ENCODE measurements at regions not wholly inside any gene's neighbourhood (a gene's known extent, or its start where the extent isn't known, plus 50 kb on each side); places are given as distances from the start of the nearest gene placed in this dataset.
"Not testable (repeated sequence)": the region's sequence is repeated elsewhere in the genome, so short reads cannot be mapped to it uniquely, and the experiment has no call there.

DNA sequence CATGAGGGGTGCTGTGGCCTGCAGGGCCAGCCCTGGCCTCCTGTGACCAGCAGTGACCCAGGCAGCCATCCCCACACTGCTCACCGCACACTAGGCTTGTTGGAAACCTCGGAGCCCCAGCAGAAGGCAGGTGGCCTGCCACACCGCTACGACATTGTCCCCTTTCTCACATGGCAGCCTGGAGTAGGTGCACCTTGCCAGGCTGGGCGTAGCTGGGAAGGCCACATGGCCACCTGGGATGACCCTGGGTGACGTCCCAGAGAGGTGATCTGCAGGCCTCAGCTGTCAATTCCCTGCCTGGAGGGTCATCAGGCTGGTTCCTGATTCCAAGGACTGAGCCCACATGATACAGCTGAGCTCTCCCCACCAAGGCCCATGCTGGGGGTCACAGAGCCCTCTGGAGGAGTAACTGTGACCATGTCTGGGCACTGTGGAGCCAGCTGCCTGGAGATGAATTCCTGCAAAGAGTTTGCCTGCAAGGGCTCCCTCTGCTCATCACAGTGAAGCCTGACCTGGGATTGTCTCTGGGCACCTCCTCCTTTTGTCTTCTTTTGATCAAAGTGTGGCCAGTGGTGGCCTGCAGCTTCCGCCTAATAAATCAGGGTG is 119.6 kb upstream of the OTOS start:
- ATAC-seq (ENCODE audit: low FRiP score) (no peak), DNase-seq (ENCODE audit: low spot score) (no peak)
- TF ChIP-seq, protein P1, sequence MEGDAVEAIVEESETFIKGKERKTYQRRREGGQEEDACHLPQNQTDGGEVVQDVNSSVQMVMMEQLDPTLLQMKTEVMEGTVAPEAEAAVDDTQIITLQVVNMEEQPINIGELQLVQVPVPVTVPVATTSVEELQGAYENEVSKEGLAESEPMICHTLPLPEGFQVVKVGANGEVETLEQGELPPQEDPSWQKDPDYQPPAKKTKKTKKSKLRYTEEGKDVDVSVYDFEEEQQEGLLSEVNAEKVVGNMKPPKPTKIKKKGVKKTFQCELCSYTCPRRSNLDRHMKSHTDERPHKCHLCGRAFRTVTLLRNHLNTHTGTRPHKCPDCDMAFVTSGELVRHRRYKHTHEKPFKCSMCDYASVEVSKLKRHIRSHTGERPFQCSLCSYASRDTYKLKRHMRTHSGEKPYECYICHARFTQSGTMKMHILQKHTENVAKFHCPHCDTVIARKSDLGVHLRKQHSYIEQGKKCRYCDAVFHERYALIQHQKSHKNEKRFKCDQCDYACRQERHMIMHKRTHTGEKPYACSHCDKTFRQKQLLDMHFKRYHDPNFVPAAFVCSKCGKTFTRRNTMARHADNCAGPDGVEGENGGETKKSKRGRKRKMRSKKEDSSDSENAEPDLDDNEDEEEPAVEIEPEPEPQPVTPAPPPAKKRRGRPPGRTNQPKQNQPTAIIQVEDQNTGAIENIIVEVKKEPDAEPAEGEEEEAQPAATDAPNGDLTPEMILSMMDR (IDR thresholded peaks at IDR 0.05): no peak

DNA sequence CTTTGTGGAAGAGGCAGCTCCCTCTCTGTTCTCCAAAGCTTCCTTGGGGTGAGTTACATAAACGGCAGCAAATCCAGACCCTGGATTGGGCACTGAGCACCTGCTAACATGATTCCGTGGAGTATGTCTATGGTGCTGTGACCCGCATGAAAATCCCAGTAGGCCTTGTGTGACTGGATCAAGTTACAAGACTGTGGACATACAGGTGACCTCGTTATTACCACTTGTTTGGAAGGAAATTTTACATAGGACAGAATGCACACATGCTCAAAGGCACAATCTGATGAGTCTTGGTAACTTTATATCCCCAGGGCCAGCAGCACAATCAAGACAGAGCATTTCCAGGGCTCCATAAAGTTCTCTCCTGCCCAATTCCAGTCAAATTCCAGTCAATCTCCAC is 120.2 kb upstream of the OTOS start:
- DNase-seq (ENCODE audit: low spot score) (no peak), ATAC-seq (ENCODE audit: low FRiP score) (no peak)
- TF ChIP-seq, protein P1 (IDR thresholded peaks at IDR 0.05): no peak

DNA sequence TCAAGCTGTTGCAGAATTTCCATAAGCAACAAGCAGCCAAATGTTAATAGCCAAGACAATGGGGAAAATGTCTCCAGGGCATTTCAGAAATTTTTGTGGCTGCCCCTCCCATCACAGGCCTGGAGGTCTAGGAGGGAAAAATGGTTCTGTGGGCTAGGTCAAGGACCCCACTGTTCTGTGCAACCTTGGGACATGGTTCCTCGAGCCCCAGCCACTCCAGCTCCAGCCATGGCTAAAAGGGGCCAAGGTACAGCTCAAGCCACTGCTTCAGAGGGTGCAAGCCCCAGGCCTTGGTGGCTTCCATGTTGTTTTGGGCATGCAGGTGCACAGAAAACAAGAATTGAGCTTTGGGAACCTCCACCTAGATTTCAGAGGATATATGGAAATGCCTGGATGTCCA is 122.1 kb upstream of the OTOS start:
- DNase-seq (ENCODE audit: low spot score); ATAC-seq (ENCODE audit: low FRiP score): not testable (repeated sequence)

DNA sequence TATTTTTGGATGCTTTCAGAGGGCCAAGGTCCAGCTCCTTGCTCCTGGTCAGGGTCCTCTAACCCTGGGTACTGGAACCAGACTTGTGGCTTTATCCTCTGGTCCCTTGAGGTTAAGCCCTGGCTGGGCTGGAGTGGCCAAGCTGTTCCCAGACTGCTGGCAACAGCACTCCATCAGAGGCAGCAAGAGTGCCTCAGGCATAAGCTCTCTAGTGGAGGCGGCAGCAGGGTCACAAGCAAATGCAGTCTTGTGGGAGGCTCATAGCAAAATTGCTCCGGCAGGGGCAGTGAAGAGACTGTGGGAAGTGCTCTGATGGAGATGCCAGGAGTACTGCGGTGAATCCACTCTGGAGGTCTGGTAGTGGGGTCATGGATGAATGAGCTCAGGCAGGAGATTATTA is 128.9 kb upstream of the OTOS start:
- TF ChIP-seq, protein P1 (IDR thresholded peaks at IDR 0.05): no peak
- DNase-seq (ENCODE audit: low spot score): no peak
- ATAC-seq (ENCODE audit: low FRiP score): no peak

DNA sequence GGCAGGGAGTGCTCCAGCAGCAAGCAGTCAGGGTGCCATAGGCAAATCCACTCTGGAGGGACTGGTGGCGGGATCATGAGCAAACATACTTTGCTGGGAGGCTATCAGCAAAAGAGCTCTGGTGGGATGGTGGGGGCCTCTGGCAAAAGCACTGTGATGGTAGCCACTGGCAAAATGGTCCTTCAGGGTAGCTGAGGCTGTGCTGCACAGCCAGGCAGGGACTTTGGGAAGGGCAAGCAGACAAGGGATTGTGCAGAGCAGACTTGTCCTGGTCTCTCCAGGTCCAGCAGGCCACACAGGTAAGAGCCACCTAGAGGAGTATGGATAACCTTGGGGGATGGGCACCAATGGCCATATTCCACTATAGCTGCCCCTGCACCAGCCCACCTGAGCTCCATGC is 129.4 kb upstream of the OTOS start:
- TF ChIP-seq, protein P1 (IDR thresholded peaks at IDR 0.05): no peak
- ATAC-seq (ENCODE audit: low FRiP score) (no peak), DNase-seq (ENCODE audit: low spot score) (no peak)

DNA sequence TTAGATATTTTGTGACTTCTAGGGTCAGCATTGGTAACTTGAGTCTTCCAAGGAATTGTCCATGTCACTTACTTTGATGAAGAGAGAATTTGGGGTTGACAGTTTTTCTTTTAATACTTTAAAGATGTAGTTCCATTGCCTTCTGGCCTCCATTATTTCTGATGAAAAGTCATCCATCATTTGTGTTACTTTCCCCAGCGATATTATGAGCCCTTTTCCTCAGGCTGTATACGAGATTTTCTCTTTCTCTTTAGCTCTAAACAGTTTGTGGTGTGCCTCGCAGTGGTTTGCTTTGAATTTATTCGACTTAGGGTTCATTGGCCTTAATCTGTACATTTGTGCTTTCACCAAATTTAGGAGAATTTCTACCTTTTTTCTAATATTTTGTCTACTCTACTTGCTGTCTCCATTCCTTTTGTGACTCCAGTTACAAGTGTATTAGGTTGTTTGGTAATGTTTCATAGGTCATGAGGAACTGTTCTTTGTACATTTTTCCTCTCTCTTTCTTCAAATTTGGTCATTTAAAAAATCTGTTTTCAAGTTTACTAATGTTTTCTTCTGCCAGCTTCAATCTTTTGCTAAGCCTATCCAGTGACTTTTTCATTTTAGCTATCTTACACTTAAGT is 131.4 kb upstream of the OTOS start:
- DNase-seq (ENCODE audit: low spot score): no peak
- TF ChIP-seq, protein P1 (IDR thresholded peaks at IDR 0.05): no peak
- no peak for ATAC-seq (ENCODE audit: low FRiP score)

DNA sequence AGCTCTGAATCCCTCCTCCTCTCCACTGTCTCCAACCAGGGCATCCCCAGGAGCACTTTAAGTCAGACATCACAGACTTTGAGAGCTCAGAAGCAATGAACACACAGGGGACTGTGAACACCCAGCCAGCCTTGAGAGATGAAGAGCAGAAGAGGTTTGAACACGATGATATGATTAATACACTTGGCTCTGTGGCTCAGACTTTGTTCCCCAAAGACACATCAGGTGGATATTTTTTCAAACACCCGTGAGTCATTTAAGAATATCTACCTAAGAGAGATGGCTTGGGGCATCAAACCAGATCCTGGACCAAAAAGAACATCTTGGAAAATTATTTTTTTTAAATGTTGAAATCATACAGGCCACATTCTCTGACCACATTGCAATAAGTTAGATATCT is 134.9 kb upstream of the OTOS start:
- ATAC-seq (ENCODE audit: low FRiP score): no peak
- no peak for DNase-seq (ENCODE audit: low spot score)
- TF ChIP-seq, protein P1 (IDR thresholded peaks at IDR 0.05): no peak

Data from omental fat pad (tissue), 3 donors.